ENCODE measurements at regions not wholly inside any gene's neighbourhood (a gene's known extent, or its start where the extent isn't known, plus 50 kb on each side); places are given as distances from the start of the nearest gene placed in this dataset.

GRCh38 chr14:38592764-38593442 is 337.0 kb upstream of the CLEC14A start:
- Histone ChIP-seq H3K27me3 (ENCODE audit: control insufficient read depth, insufficient read depth, low read length) (no peaks in the 10 kb centered on the region), H3K79me2 (ENCODE audit: control insufficient read depth, insufficient read depth, low read length) (no peaks in the 10 kb centered on the region), H3K4me3 (replicated peaks in 1 of 4; ENCODE audit: control extremely low read depth in 1 of 4, insufficient read depth in 1 of 4, low read depth in 3 of 4, low read length in 4 of 4) (no peak overlapping the region), H3K4me1 (ENCODE audit: control insufficient read depth, extremely low read depth, insufficient read depth, low read length) (no peaks in the 10 kb centered on the region), H3K9me3 (ENCODE audit: control insufficient read depth, insufficient read depth, low read depth, low read length) (no peaks in the 10 kb centered on the region), H3K9ac (ENCODE audit: insufficient read depth, low read length) (no peak overlapping the region), H3K4me2 (ENCODE audit: extremely low read depth, insufficient read depth, low read length) (no peak overlapping the region), H3K27ac (ENCODE audit: insufficient read depth, low read length) (no peak overlapping the region), H3K36me3 (ENCODE audit: control insufficient read depth, insufficient read depth, low read length) (no peaks in the 10 kb centered on the region), H4K20me1 (ENCODE audit: control insufficient read depth, extremely low read depth, insufficient read depth, low read length) (no peaks in the 10 kb centered on the region), H2AFZ (ENCODE audit: low read length) (peak overlapping the region; percentile 12)
- DNase-seq (ENCODE audit: low read depth in 2 of 2): no peak
- no peak for TF ChIP-seq EZH2 (IDR thresholded peaks at IDR 0.05; ENCODE audit: low read length, missing control alignments)
- no peak for TF ChIP-seq CTCF (conservative IDR thresholded peaks at IDR 0.05 in 1 of 2, IDR thresholded peaks at IDR 0.05 in 1 of 2; ENCODE audit: low read depth in 1 of 2, low read length in 2 of 2)

DNA sequence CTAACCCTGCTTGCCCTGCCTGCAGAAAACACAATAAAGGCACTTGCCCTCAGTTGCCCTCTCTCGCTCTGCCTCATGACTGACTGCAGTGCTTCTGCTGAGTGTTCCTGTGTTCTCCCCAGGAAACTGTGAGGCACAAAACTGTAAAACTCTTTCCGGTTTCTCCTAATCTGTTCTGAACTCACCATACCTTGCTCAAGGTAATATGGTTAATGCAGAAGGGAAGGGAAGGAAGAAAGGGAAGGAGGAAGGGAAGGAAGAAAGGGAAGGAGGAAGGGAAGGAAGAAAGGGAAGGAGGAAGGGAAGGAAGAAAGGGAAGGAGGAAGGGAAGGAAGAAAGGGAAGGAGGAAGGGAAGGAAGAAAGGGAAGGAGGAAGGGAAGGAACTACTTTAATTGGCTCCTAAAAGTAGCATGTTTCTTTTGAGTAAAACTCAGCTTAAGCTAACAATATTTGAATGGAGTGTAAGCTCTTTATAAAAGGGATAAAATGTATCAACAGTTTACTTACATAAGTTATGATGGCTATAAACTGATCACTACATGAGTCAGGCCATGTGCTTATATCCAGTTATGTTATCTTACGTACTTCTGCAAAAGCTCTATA is 334.0 kb upstream of the CLEC14A start:
- Histone ChIP-seq H3K4me2 (ENCODE audit: extremely low read depth, insufficient read depth, low read length) (no peak overlapping the region), H3K27ac (ENCODE audit: insufficient read depth, low read length) (no peak overlapping the region), H3K27me3 (ENCODE audit: control insufficient read depth, insufficient read depth, low read length) (no peaks in the 10 kb centered on the region), H3K79me2 (ENCODE audit: control insufficient read depth, insufficient read depth, low read length) (no peaks in the 10 kb centered on the region), H3K36me3 (ENCODE audit: control insufficient read depth, insufficient read depth, low read length) (no peaks in the 10 kb centered on the region), H3K9me3 (ENCODE audit: control insufficient read depth, insufficient read depth, low read depth, low read length) (no peaks in the 10 kb centered on the region), H3K4me1 (ENCODE audit: control insufficient read depth, extremely low read depth, insufficient read depth, low read length) (no peaks in the 10 kb centered on the region), H3K9ac (ENCODE audit: insufficient read depth, low read length) (no peak overlapping the region), H3K4me3 (replicated peaks in 1 of 4; ENCODE audit: control extremely low read depth in 1 of 4, insufficient read depth in 1 of 4, low read depth in 3 of 4, low read length in 4 of 4) (no peak overlapping the region), H4K20me1 (ENCODE audit: control insufficient read depth, extremely low read depth, insufficient read depth, low read length) (no peaks in the 10 kb centered on the region), H2AFZ (ENCODE audit: low read length) (no peak overlapping the region)
- no peak for DNase-seq (ENCODE audit: low read depth in 2 of 2)
- no peak for TF ChIP-seq CTCF (conservative IDR thresholded peaks at IDR 0.05 in 1 of 2, IDR thresholded peaks at IDR 0.05 in 1 of 2; ENCODE audit: low read depth in 1 of 2, low read length in 2 of 2)
- no peak for TF ChIP-seq EZH2 (IDR thresholded peaks at IDR 0.05; ENCODE audit: low read length, missing control alignments)

- no peaks in the 10 kb centered on the region for H3K9me3 ChIP-seq (ENCODE audit: control insufficient read depth, insufficient read depth, low read depth, low read length)
- no peak overlapping the region for H2AFZ ChIP-seq (ENCODE audit: low read length)
- no peak for DNase-seq (ENCODE audit: low read depth in 2 of 2)
- no peak overlapping the region for H3K4me3 ChIP-seq (replicated peaks in 1 of 4; ENCODE audit: control extremely low read depth in 1 of 4, insufficient read depth in 1 of 4, low read depth in 3 of 4, low read length in 4 of 4)
- no peaks in the 10 kb centered on the region for H3K79me2 ChIP-seq (ENCODE audit: control insufficient read depth, insufficient read depth, low read length)
- no peak overlapping the region for H3K27ac ChIP-seq (ENCODE audit: insufficient read depth, low read length)
- H3K27me3 ChIP-seq (ENCODE audit: control insufficient read depth, insufficient read depth, low read length): no peaks in the 10 kb centered on the region
- no peaks in the 10 kb centered on the region for H4K20me1 ChIP-seq (ENCODE audit: control insufficient read depth, extremely low read depth, insufficient read depth, low read length)
- no peak overlapping the region for H3K9ac ChIP-seq (ENCODE audit: insufficient read depth, low read length)
- no peaks in the 10 kb centered on the region for H3K4me1 ChIP-seq (ENCODE audit: control insufficient read depth, extremely low read depth, insufficient read depth, low read length)
- no peaks in the 10 kb centered on the region for H3K36me3 ChIP-seq (ENCODE audit: control insufficient read depth, insufficient read depth, low read length)
- TF ChIP-seq CTCF (conservative IDR thresholded peaks at IDR 0.05 in 1 of 2, IDR thresholded peaks at IDR 0.05 in 1 of 2; ENCODE audit: low read depth in 1 of 2, low read length in 2 of 2) (no peak), EZH2 (IDR thresholded peaks at IDR 0.05; ENCODE audit: low read length, missing control alignments) (no peak)
- H3K4me2 ChIP-seq (ENCODE audit: extremely low read depth, insufficient read depth, low read length): no peak overlapping the region
Measured at GRCh38 chr14:38583471-38583870, 327.6 kb upstream of the CLEC14A start.

Measured in fibroblast of lung (primary cell).